ENCODE measurements at regions not wholly inside any gene's neighbourhood (a gene's known extent, or its start where the extent isn't known, plus 50 kb on each side); places are given as distances from the start of the nearest gene placed in this dataset.
"Not testable (repeated sequence)": the region's sequence is repeated elsewhere in the genome, so short reads cannot be mapped to it uniquely, and the experiment has no call there.

DNA sequence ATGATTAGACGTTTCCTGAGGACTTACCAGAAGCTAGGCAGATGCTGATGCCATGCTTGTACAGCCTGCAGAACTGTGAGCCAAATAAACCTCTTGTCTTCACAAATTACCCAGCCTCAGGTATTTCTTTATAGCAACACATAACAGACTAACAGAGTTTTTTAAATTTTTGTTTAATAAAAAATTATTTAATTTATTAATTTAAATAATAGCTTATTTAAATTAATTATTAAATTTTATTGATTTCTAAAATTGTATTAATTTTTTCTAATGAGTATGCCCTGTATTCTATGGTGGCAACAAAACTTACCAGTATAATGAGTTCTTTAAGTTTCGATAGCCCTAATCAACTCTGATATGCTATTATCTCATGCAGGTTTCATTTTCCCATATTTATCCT, 259.8 kb downstream of the IKZF2 start:
- FAIRE-seq = no peak
- WGBS, 2 donors = 38 to 45% methylated on average over 2 of the region's 2 CpGs
- Histone ChIP-seq H3K9me3 (no peaks in the 10 kb centered on the region), H3K36me3 (no peaks in the 10 kb centered on the region), H3K4me3 (no peak overlapping the region), H3K27ac (no peak overlapping the region), H3K4me1 (no peaks in the 10 kb centered on the region), H3K27me3 (no peaks in the 10 kb centered on the region)
- TF ChIP-seq CTCF (IDR thresholded peaks at IDR 0.05) = no peak
- no peak for ATAC-seq
- DNase-seq = no peak
- intact Hi-C loops (cut with DNase I) = no loop called here

GRCh38 chr2:212882626-212883025, 268.8 kb downstream of the IKZF2 start:
- no peak for FAIRE-seq
- ATAC-seq = no peak
- no peaks in the 10 kb centered on the region for H3K36me3 ChIP-seq
- 72 to 83% methylated on average over 2 of the region's 2 CpGs for WGBS, 2 donors
- intact Hi-C loops (cut with DNase I) = no loop called here
- H3K9me3 ChIP-seq = no peaks in the 10 kb centered on the region
- H3K27ac ChIP-seq = no peak overlapping the region
- H3K27me3 ChIP-seq = no peaks in the 10 kb centered on the region
- DNase-seq = no peak
- no peaks in the 10 kb centered on the region for H3K4me1 ChIP-seq
- H3K4me3 ChIP-seq = no peak overlapping the region
- TF ChIP-seq CTCF (IDR thresholded peaks at IDR 0.05) = no peak

DNA sequence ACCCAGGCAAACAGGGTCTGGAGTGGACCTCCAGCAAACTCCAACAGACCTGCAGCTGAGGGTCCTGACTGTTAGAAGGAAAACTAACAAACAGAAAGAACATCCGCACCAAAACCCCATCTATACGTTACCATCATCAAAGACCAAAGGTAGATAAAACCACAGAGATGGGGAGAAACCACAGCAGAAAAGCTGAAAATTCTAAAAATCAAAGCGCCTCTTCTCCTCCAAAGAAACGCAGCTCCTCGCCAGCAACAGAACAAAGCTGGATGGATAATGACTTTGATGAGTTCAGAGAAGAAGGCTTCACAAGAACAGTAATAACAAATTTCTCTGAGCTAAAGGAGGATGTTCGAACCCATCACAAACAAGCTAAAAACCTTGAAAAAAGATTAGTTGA, 274.9 kb downstream of the IKZF2 start:
- H3K4me1 ChIP-seq; H3K27me3 ChIP-seq; H3K27ac ChIP-seq; intact Hi-C loops (cut with DNase I); H3K4me3 ChIP-seq; ATAC-seq; H3K36me3 ChIP-seq; FAIRE-seq; H3K9me3 ChIP-seq; DNase-seq: not testable (repeated sequence)
- 80 to 93% methylated on average over 6 of the region's 6 CpGs for WGBS, 2 donors

GRCh38 chr2:212875950-212876349, 275.5 kb downstream of the IKZF2 start:
- H3K27ac ChIP-seq; FAIRE-seq; ATAC-seq; H3K27me3 ChIP-seq; H3K4me3 ChIP-seq; intact Hi-C loops (cut with DNase I); H3K36me3 ChIP-seq; H3K9me3 ChIP-seq; H3K4me1 ChIP-seq: not testable (repeated sequence)
- 53 to 62% methylated on average over 5 of the region's 5 CpGs for WGBS, 2 donors
- peak in 1 of 6 donors; percentile 21 for DNase-seq

DNA sequence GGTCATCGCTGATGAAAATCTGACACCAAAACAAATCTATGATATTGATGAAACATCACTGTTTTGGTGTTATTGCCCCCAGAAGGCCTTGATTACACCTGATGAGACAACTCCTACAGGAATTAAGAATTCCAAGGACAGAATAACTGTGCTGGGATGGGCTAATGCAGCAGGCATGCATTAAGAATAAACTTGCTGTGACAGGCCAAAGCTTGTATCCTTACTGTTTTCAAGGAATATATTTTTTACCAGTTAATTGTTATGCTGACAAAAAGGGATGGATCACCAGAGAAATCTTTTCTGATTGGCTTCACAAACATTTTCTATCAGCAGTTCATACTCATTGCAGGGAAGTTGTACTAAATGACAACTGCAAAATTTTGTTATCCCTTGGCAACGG, 278.2 kb downstream of the IKZF2 start:
- no peak overlapping the region for H3K4me3 ChIP-seq
- ATAC-seq (no peak), DNase-seq (no peak), FAIRE-seq (no peak)
- intact Hi-C loops (cut with DNase I) = no loop called here
- no peaks in the 10 kb centered on the region for H3K27me3 ChIP-seq
- no peaks in the 10 kb centered on the region for H3K4me1 ChIP-seq
- no peak for TF ChIP-seq CTCF (IDR thresholded peaks at IDR 0.05)
- H3K9me3 ChIP-seq = no peaks in the 10 kb centered on the region
- H3K27ac ChIP-seq = no peak overlapping the region
- 77 to 85% methylated on average over 2 of the region's 2 CpGs for WGBS, 2 donors
- H3K36me3 ChIP-seq = no peaks in the 10 kb centered on the region

DNA sequence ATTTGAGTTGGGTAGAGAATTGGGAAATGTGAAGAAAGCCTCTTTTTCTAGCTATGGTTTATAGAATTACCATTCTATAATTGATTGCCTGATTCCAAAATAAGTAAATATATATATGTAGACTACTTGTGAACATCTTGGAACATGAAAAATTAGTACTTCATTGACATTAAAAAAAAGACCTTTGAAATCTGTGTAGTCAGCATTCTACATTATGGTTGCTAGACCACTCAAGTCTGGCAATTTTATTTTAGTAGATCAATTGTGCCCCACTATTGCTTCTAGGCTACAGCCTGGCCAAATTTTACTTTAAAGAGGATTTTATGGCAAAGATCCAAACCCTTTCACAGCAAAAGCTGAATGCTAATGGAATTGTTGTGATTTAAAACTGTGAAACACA, 279.8 kb downstream of the IKZF2 start:
- Histone ChIP-seq H3K9me3 (no peaks in the 10 kb centered on the region), H3K27ac (no peak overlapping the region), H3K36me3 (no peaks in the 10 kb centered on the region), H3K4me1 (no peaks in the 10 kb centered on the region), H3K27me3 (no peaks in the 10 kb centered on the region), H3K4me3 (no peak overlapping the region)
- no peak for FAIRE-seq
- no peak for ATAC-seq
- no peak for TF ChIP-seq CTCF (IDR thresholded peaks at IDR 0.05)
- DNase-seq = no peak
- intact Hi-C loops (cut with DNase I) = no loop called here
